ENCODE measurements at regions not wholly inside any gene's neighbourhood (a gene's known extent, or its start where the extent isn't known, plus 50 kb on each side); places are given as distances from the start of the nearest gene placed in this dataset.

GRCh38 chr7:114784746-114785145 lies 137.1 kb upstream of the MDFIC start:
- TF ChIP-seq CTCF (IDR thresholded peaks at IDR 0.05 in 8 of 11, conservative IDR thresholded peaks at IDR 0.05 in 3 of 11) (no peak), POLR2A (IDR thresholded peaks at IDR 0.05) (no peak), POLR2AphosphoS5 (IDR thresholded peaks at IDR 0.05) (no peak)

Data from spleen (tissue), 7 donors.